D341Med (cell line): ENCODE measurements at regions not wholly inside any gene's neighbourhood (a gene's known extent, or its start where the extent isn't known, plus 50 kb on each side); places are given as distances from the start of the nearest gene placed in this dataset.

Experiments used
- DNase-seq: peaks from one replicate; pipeline ENCODE4 v3.0.0; 2012; ENCODE audit warnings: low spot score

- DNase-seq: no peak
These were observed 474.7 kb downstream of the ANKRD7 start for GRCh38 chr7:118699222-118699621.

GRCh38 chr7:118708741-118709140 is 484.2 kb downstream of the ANKRD7 start:
- DNase-seq: no peak

- DNase-seq: no peak
These were observed 487.2 kb downstream of the ANKRD7 start for GRCh38 chr7:118711688-118712087.

DNA sequence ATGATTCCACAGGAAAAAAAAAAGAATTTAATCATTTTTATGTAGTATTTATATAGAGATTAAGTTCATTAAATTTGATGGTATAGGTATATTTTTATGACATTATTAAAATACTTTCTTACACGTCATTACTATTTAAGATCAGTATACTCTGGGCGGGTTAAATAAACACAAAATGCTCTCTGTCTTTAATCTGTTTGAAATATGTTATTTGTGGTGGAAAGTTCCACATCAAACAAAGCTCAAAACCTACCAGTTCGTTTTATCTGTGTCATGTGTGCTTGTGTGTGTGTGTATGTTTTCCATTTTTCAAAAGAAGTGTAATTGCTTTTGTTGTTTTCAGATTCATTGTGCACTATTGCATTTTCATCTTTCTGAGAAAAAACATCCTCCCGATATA is 488.5 kb downstream of the ANKRD7 start:
- no peak for DNase-seq

GRCh38 chr7:118720632-118721031 is 496.1 kb downstream of the ANKRD7 start:
- DNase-seq: no peak

GRCh38 chr7:118731854-118732253 is 507.4 kb downstream of the ANKRD7 start:
- DNase-seq: no peak

GRCh38 chr7:118734541-118734940 is 510.0 kb downstream of the ANKRD7 start:
- DNase-seq: no peak

DNA sequence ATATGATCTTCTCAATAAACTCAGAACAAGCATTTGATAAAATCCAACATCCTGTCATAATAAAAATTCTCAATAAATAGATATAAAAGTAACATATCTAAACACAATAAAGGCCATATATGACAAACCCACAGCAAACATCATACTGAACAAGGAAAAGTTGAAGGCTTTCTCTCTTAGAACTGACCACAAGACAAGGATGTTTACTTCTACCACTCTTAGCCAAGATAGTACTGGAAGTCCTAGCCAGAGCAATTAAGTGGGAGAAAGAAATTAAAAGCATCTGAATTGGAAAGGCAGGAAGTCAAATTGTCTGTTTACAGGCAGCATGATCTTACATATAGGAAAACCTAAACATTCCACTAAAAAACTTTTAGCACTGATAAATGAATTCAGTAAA is 510.9 kb downstream of the ANKRD7 start:
- no peak for DNase-seq

GRCh38 chr7:118737935-118738334 is 513.4 kb downstream of the ANKRD7 start:
- DNase-seq: no peak

DNA sequence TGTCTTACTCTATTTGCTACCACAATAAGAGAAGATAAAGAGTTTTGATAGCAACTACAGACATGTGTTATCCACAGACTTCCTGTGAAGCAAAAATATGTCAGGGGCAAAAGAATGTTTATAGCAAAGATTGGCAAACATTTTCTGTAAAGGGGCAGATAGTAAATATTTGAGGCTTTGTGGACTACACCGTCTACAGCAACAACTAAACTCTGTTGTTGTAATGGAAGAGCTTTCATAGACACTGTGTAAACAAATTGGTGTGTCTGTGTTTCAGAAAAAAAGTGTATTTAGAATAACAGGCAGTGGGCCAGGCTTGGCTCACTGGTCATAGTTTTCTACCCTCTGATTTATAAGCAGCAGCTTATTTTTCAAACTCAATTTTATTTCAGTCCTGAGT is 521.4 kb downstream of the ANKRD7 start:
- DNase-seq: no peak

GRCh38 chr7:118747473-118747872 is 523.0 kb downstream of the ANKRD7 start:
- no peak for DNase-seq

GRCh38 chr7:118753479-118753878 is 529.0 kb downstream of the ANKRD7 start:
- no peak for DNase-seq

- no peak for DNase-seq
These were observed 530.1 kb downstream of the ANKRD7 start for GRCh38 chr7:118754608-118755007.

DNA sequence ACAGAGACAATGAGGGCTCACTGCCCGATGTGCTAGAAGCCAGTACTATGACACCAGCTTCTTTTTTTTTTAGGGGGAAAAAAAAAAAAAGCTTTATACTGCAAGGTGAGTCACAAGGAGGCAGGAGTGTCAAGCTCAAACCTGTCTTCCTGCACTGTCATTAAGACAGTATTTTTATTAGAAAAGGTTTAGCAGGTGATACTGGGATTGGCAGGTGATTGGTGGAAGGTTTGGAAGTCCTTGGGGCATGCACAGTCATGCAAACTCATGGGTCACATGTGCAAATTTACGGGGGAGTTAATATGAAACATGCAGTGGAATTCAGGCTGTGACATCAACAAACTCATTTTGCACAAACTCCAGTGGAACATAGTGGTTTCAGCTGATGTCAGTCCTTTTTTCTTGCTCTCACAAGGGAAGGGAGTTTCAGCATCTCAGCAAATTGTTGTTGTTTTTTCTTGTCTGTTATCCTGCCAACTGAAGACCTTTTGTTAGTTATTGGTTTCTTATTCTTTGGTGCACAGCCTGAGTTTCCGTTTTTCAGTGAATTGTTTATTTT is 530.6 kb downstream of the ANKRD7 start:
- no peak for DNase-seq

DNA sequence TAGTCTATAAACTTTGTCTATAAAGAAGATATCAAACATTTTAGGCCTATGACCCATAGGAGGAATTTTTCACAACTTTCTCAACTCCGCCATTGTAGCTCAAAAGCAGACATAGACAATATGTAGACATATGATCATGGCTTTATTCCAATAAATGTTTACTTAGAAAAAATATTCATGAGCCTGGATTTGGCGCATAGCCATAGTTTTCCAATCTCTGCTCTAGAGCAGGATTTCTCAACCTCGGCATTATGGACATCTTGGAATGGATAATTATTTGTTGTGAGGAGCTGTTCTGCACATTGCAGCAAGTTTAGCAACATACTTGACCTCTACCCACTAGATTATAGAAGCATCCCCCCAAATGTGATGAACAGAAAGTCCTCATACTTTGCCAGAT is 532.6 kb downstream of the ANKRD7 start:
- no peak for DNase-seq

- DNase-seq: no peak
These were observed 534.1 kb downstream of the ANKRD7 start for GRCh38 chr7:118758582-118758981.

DNA sequence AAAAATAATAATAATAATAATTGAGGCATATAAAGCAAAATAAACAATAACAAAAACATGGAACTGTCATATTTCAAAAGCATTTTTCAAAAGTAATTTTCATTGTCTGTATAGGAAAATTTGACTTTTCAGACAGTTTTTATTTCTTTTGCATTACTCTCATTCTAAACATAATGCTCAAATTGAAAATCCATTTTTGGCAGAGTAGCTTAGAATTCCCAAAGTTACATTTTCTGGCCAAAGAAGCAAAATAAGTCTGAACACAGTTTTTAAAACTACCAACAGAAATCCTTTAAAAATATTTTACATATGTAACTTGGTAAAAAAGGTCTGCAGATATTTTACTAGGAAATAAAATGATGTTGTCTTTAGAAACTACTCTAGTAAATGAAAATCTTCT is 535.4 kb downstream of the ANKRD7 start:
- DNase-seq: no peak

GRCh38 chr7:118762451-118762850 is 537.9 kb downstream of the ANKRD7 start:
- no peak for DNase-seq

DNA sequence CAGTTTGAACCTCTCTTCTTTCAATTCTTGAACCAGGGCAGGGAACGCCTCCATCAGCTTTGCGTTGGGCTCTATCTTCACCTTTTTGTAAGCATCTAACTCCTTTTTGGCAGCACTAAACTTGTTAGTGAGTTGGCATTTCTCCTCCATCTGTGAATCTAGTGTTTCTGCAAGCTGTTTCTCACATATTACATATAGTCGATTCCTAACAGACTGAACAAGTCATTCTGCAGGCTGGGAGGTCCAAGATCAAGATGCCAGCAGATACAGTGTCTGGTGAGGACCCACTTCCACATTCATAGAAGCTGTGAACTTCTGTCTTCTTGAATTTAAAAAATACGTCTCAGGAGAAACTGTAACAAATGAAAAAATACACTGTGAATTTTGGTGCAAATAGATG is 539.7 kb downstream of the ANKRD7 start:
- no peak for DNase-seq

- no peak for DNase-seq
These were observed 547.2 kb downstream of the ANKRD7 start for GRCh38 chr7:118771672-118772071.

- DNase-seq: no peak
These were observed 552.8 kb downstream of the ANKRD7 start for GRCh38 chr7:118777308-118777707.

- no peak for DNase-seq
These were observed 568.2 kb downstream of the ANKRD7 start for GRCh38 chr7:118792682-118793081.

DNA sequence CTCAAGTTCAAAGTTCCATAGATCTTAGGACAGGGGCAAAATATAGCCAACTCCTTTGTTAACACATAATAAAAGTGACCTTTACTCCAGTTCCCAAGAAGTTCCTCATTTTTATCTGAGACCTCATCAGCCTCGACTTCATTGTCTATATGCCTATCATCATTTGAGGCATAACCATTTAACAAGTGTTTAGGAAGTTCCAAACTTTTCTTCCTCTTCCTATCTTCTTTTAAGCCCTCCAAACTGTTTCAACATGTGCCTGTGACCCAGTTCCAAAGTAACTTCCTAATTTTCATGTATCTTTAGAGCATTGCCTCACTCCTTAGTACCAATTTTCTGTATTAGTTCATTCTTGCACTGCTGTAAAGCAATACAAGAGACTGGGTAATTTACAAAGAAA is 569.1 kb downstream of the ANKRD7 start:
- DNase-seq: no peak

GRCh38 chr7:118794419-118794818 is 569.9 kb downstream of the ANKRD7 start:
- DNase-seq: no peak

GRCh38 chr7:118801366-118801765 is 576.9 kb downstream of the ANKRD7 start:
- no peak for DNase-seq
